ENCODE measurements at regions not wholly inside any gene's neighbourhood (a gene's known extent, or its start where the extent isn't known, plus 50 kb on each side); places are given as distances from the start of the nearest gene placed in this dataset.
"Not testable (repeated sequence)": the region's sequence is repeated elsewhere in the genome, so short reads cannot be mapped to it uniquely, and the experiment has no call there.

- DNase-seq (ENCODE audit: low read depth in 2 of 2): no peak
Observed at GRCh38 chr7:13090959-13091358, 403.5 kb downstream of the ARL4A start.

DNA sequence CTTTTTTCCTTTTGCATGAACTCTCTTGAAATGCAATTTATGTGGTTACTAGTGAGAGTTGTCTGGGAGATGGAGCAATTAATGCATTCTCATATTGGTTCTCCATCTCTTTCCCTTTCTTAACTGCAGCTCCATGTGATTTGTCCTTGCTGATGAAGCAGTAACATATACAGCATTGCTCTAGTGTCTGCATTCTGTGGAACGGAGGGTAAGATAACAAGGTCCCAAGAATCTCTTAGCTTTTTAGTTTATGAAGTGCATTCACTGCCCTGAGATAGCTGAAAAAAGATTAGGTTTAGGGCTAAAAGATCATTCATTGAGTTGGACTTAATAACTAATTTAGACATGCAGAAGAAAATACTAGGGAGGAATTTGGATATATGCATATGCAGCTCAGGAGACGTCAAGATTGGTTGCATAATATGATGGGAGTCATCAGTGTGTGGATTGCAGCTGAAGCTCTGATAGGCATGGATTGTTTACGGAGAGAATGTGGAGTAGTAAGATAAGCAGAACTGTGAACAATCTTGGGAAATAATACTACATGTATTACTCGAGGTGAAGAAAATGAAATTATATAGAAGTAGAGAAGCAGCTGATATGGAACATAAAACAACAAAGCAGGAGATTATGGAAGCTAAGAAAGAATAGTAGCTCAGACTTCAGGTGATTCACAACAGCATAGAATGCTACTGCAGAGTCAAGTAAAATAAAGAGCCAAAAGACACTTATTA is 404.7 kb downstream of the ARL4A start:
- no peak for DNase-seq (ENCODE audit: low read depth in 2 of 2)

DNA sequence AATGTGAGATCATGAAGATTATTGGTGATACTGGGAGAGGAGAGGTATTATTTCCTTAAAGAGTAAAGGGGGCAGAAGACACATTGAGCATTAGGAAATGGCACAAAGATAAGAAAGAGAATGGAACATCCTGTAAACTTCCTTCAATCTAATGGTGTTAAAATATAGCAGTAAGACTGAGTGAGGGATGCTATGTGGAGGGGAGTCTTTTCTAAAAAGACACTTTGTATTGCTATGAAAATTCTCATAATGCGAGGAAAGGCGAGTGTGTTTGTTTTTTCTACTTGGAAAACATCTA is 405.2 kb downstream of the ARL4A start:
- DNase-seq (ENCODE audit: low read depth in 2 of 2): no peak

DNA sequence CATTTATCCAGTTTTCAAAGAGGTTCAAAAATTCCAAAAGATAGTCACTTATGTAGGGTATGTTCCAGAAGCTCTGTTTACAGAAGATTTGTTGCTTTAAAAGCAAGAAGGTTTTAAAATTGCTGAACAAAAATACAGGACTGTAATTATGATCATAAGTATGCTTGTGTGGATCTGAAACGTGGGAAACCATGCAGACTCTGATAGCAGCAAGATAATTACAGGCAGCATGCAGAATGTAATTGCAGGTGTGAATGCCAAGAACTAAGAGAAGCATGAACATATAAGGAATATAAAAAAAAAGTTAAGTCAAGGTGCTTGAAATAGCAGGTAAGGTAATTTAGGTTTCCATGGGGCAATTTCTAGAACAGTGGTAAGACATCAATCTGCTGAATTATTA is 405.7 kb downstream of the ARL4A start:
- no peak for DNase-seq (ENCODE audit: low read depth in 2 of 2)

- no peak for DNase-seq (ENCODE audit: low read depth in 2 of 2)
Observed at GRCh38 chr7:13097499-13097898, 410.1 kb downstream of the ARL4A start.

DNA sequence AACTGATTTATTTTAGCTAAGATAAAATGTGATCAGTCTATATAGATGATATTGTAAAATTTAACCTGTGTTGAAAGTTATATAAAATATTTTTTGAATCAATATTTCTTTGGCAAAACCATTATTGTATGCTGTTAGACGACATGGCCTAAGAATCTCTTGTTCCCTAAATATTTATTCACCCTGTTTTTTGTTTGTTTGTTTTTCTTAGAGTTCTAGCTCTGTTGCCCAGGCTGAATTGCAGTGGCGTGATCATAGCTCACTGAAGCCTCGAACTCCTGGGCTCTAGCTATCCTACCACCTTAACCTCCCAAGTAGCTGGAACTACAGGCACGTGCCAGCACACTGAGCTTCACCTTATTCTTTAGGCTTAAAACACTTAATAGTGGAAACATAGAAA is 410.7 kb downstream of the ARL4A start:
- DNase-seq (ENCODE audit: low read depth in 2 of 2): no peak

- no peak for DNase-seq (ENCODE audit: low read depth in 2 of 2)
Observed at GRCh38 chr7:13099154-13099795, 411.8 kb downstream of the ARL4A start.

- no peak for DNase-seq (ENCODE audit: low read depth in 2 of 2)
Observed at GRCh38 chr7:13104128-13104527, 416.7 kb downstream of the ARL4A start.

DNA sequence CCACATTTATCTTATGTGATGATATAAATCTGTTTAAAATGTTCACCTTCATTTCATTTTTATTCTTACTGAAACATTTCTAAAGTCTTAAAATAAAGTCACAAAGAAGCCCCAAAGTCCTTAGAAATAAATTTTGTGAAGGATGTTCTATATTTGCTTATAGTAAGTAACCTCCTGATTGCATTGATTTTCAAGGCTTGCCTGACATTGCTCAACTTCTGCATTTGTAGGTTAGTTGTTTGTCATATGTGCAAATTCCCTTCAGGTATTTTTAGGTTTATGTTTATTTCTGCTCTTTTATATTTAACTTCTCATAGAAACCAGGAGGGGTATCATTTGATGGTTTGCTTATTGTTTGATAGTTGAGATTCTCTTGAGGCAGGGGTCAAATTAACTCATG is 417.8 kb downstream of the ARL4A start:
- DNase-seq (ENCODE audit: low read depth in 2 of 2): no peak

DNA sequence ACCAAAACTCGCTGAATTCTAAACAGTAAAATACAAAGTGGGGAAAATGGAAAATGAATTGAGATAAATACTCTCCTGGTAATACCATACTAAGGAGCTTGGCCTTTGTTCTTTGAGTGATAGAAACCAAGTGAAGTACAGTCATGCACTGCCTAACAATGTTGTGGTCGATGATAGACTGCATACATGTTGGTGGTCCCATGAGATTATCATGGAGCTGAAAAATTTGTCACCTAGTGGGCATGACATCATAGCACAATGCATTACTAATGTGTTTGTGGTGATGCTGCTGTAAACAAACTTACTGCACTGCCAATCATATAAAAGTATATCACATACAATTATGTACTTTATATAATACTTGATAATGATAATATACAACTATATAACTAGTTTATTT is 419.1 kb downstream of the ARL4A start:
- no peak for DNase-seq (ENCODE audit: low read depth in 2 of 2)

GRCh38 chr7:13107291-13107690 is 419.9 kb downstream of the ARL4A start:
- no peak for DNase-seq (ENCODE audit: low read depth in 2 of 2)

DNA sequence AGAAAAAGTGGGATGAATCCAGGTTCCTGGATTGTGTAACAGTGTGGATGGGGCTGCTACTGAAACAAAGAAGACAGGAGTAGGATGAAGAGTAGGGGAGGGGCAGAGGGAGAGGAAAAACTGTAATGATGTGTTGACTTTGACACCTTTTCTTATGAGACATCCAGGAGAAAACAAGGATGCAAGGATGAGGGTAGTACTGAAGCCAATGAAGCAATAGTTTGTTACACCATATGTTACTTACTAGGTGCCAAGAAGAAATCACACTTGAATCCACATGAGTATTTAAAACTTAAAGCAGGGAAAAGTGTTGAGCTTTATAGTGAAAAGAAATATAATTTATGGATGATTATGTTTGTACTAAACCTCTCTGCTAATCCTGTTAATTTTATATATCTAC is 420.6 kb downstream of the ARL4A start:
- no peak for DNase-seq (ENCODE audit: low read depth in 2 of 2)

DNA sequence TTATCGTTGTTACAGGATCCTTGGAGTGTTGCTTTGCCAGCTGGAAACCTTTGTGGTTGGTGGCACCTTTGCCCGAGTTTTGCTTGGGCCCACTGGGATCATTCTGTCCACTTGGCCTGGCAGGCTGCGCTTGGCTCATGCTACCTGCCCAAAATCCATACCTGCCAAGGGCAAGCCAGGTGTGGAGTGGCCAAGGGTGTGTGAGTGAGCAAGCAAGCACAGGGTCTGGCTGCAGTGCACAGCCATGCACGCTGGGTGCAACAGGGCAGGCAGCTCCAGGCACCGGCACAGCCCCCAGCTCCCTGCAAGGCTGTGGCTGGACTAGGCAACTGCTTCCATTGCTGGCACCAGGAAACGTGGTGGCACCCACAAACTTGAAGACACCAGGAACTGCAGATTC is 421.8 kb downstream of the ARL4A start:
- no peak for DNase-seq (ENCODE audit: low read depth in 2 of 2)

GRCh38 chr7:13110107-13110506 is 422.7 kb downstream of the ARL4A start:
- DNase-seq (ENCODE audit: low read depth in 2 of 2): no peak

DNA sequence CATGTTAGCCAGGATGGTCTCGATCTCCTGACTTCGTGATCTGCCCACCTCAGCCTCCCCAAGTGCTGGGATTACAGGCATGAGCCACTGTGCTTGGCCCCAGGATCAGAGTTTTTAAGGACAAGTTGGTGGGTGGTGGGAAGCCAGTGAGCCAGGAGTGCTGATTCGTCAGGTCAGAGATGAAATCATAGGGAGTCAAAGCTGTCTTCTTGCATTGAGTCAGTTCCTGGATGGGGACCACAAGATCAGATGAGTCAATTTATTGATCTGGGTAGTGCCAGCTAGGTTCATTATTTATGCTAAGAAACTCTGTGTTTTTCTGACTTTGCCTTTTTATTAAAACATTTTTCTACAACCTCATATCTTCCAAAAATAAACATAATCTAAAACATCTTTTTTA is 423.8 kb downstream of the ARL4A start:
- DNase-seq (ENCODE audit: low read depth in 2 of 2): no peak

DNA sequence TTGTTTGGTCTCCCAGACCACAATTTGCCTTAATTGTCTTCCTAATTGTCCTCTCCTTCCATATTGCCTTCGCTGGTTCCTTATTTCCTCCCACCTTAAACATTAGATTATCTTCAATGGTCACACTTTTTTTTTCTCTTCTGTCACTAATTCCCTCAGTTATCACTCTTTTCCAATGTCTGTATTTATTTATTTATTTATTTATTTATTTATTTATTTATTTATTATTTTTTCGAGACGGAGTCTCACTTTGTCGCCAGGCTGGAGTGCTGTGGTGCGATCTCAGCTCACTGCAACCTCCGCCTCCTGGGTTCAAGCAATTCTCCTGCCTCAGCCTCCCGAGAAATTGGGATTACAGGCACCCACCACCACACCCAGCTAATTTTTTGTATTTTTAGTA is 426.8 kb downstream of the ARL4A start:
- not testable (repeated sequence) for DNase-seq (ENCODE audit: low read depth in 2 of 2)

DNA sequence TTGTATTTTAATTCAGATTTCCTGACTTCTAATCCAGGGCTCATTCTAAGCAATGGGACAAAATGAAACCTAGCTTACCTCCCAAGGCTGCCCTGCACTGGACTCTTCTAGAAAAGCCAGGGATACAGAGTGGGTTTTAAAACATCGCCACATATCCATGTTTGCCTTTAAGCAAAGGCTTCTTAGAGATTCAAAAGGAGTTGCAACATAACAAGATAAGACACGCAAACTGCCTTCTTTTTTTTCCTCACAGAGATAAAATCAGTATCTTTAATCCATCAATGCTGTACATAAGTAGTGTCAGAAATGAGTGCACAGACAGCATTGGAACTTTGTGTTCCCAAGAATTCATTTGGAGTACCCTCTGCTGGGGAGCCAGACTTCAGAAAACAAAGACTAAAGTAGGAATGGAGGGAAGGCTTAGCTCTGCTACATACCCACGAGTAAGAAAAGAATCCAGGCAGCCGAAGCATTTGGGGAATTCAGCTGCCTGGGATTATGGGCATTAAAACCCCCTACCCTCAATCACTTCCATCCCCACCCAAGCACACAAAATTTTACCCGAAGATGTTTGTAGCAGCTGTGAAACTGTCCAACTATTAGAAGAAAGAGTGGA is 427.8 kb downstream of the ARL4A start:
- peak; percentile 6 to 14 for DNase-seq (ENCODE audit: low read depth in 2 of 2)

- DNase-seq (ENCODE audit: low read depth in 2 of 2): no peak
Observed at GRCh38 chr7:13115855-13116254, 428.4 kb downstream of the ARL4A start.

GRCh38 chr7:13117103-13117502 is 429.7 kb downstream of the ARL4A start:
- peak; percentile 26 to 73 for DNase-seq (ENCODE audit: low read depth in 2 of 2)

DNA sequence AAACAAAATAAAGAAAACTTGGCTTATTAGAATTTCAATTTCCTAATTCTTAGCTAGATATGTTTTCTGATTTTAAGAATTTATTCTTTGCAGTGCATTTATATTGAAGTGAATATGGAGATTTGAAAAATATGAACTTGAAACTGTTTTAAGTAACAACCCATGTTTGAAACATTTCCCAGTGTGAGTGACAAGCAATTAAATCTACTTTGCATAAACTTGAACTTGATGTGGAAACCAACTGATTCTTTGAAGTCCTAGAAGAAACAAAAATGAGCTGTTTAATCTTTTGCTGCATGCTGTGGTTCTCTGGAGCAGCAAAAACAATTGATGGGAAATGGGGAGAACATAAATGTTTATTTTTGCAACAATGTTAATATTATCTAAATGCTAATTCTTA is 430.2 kb downstream of the ARL4A start:
- DNase-seq (ENCODE audit: low read depth in 2 of 2): no peak

DNA sequence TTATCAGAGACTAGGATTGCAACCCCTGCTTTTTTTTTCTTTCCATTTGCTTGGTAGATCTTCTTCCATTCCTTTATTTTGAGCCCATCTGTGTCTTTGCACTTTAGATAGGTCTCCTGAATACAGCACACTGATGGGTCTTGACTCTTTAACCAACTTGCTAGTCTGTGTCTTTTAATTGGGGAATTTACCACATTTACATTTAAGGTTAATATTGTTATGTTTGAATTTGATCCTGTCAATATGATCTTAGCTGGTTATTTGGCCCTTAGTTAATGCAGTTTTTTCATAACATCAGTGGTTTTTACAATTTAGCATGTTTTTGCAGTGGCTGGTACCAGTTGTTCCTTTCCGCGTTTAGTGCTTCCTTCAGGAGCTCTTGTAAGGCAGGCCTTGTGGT is 437.2 kb downstream of the ARL4A start:
- not testable (repeated sequence) for DNase-seq (ENCODE audit: low read depth in 2 of 2)

DNA sequence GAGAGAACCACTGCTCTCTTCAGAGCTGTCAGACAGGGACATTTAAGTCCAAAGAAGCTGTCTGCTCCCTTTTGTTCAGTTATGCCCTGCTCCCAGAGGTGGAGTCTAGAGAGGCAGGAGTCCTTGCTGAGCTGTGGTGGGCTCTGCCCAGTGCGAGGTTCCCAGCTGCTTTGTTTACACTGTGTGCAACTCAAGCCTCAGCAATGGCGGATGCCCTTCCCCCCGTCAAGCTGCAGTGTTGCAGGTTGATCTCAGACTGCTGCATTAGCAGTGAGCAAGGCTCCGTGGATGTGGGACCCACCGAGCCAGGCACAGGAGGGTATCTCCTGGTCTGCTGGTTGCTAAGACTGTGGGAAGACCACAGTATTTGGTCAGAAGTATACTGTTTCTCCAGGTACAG is 438.9 kb downstream of the ARL4A start:
- no peak for DNase-seq (ENCODE audit: low read depth in 2 of 2)

GRCh38 chr7:13130321-13130720 is 442.9 kb downstream of the ARL4A start:
- no peak for DNase-seq (ENCODE audit: low read depth in 2 of 2)

Measured in lung microvascular endothelial cell (primary cell).